HG03439 (cell line): ENCODE measurements at regions not wholly inside any gene's neighbourhood (a gene's known extent, or its start where the extent isn't known, plus 50 kb on each side); places are given as distances from the start of the nearest gene placed in this dataset.

Experiments used
- ATAC-seq: cut with Tn5 transposase; IDR thresholded peaks from one replicate; pipeline ENCODE4 v1.9.1; 2021; ENCODE audit warnings: mild to moderate bottlenecking, moderate library complexity; ENCODE audit not compliant: unreplicated experiment

DNA sequence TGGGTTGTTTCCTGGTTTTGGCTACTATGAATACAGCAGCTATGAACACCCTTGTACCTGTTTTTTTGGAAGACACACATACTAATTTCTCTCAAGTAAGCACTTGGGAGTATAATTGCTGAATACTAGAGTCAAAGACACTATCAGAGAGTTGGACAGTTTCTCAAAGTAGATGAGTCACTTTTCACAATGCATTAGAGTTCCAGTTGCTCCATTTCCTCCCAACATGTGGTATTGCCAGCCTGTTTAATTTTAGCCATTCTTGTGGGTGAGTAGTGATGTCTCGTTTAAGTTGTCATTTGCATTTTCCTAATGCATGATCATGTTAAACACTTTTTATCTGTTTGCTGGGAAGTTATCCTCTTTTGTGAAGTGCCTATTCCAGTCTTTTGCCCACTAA lies 81.6 kb upstream of the GDNF start:
- no peak for ATAC-seq

- no peak for ATAC-seq
These were observed 78.6 kb upstream of the GDNF start for GRCh38 chr5:37918424-37918823.

- ATAC-seq = no peak
These were observed 76.7 kb upstream of the GDNF start for GRCh38 chr5:37916525-37916924.

- peak; percentile 78 for ATAC-seq
These were observed 75.4 kb upstream of the GDNF start for GRCh38 chr5:37915097-37915736.

DNA sequence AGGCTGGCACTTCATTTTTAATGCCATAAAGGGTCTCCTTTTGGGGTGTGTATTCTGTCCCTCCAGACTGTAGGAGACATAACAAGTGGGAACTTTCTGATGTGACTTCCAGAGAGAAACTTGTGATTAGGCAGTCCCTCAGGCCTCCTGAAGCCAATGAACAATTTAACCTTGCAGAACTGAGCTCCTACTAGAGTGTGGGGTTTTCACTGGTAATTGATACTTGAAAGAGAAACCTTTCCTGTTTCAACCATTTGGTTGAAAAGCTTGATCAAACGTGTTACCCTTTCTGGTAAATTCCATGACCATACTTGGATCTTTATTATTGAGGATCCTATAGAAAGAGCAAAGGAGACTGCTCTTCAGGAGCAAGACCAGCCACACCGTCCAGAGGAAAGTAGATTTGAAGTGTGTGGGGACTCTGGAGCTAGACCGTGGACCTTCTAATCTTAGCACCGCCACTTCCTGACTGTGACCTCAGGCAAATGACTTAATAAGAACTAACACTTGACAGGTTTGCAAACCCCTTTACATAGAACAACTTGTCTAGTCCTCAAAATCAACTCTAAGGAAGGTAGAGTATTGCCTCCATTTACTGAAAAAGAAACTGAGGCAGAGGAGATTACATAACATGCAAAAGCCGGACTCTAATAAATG lies 69.9 kb upstream of the GDNF start:
- peak; percentile 79 for ATAC-seq

DNA sequence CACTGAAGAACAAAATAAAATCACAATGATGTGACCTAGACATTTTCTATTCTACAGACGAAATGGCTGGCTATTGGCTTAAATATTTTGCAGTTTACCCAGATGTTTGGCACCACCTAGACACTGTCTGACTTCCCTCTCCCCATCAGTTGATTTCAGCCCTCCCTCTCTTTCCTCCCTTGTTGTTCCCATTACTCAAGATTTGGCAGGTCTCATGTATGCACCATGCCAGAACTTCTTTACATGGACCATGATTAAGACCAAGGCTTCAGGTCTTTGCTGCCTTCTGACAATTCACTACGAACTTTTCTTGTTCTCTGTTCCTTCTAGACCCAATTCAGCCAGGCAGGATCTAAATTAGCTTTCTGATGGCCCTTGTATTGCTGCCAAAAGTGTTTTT lies 66.6 kb upstream of the GDNF start:
- no peak for ATAC-seq

DNA sequence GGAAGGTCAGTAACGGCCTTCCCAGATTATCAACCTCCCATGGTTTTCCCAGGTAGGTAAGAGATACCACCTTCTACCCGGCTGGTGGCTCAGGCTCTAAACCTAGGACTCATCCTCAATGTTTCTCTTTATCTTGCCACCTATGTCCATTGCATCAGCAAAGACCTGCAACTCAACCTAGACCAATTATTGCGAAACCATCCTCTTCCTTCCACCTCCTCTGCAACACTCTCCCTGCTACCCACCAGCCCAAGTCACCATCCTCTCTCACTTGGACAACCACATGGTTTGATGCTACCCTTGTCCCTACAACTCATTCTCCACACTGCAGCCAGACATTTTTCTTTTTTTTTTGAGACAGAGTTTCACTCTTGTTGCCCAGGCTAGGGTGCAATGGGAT lies 65.4 kb upstream of the GDNF start:
- ATAC-seq = no peak

DNA sequence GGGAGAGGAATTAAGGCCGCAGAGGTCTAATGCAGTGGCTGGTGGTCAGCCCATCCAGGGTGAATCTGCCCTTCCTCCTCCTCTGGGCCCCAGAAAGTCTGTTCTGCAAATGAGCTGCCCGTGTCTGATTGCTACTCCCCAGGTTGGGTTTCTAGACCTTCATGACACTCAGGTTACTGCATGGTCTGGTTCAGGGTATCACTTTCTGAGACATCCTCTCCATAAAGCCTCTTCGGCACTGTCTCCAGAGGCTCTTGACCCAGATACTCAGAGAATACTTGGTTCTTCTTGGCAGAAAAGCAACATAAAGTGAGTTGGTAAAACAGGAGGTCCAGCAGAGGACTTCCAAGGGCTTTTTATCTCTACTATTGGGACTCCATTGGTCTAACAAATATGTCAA lies 62.5 kb upstream of the GDNF start:
- ATAC-seq = no peak

- ATAC-seq = no peak
These were observed 60.9 kb upstream of the GDNF start for GRCh38 chr5:37900692-37901091.

DNA sequence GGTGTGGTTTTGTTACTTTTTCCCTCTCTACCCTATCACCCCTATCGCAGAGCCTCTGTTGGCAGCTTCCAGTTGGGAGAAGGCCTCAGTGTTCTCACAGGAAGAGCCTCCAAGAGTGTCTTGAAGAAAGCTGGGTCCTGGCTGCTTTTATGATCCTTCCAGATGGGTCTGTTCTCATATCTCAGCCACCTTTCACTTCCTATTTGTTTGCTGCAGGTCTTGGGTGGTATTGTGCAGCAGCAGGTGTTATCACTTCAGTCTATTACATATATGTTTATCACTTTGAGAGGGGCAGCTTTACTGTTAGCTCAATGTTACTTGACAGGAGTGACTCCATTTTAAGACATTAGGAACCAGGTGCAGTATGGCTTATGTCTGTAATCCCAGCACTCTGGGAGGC lies 59.2 kb upstream of the GDNF start:
- ATAC-seq = no peak

DNA sequence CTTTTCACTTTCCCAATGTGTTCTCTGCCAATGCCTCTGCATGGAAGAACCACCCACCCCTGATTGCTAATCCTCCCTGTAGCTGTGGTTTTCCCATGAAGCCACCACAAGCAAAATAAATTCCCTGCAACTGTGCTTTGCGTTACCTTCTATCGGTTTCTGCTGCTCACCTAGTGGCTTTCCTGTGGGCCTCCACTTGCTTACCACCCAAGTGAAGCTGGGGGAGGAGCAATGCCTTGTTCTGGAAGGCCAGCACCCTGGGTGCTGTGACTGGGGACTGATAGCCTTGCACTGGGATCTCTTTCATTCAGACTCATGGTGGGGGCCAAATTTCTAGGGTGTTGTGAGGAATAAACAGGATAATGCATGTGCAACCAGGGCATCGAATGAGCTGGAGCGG lies 56.3 kb upstream of the GDNF start:
- no peak for ATAC-seq

GRCh38 chr5:37893434-37894134 lies 53.7 kb upstream of the GDNF start:
- ATAC-seq = no peak

DNA sequence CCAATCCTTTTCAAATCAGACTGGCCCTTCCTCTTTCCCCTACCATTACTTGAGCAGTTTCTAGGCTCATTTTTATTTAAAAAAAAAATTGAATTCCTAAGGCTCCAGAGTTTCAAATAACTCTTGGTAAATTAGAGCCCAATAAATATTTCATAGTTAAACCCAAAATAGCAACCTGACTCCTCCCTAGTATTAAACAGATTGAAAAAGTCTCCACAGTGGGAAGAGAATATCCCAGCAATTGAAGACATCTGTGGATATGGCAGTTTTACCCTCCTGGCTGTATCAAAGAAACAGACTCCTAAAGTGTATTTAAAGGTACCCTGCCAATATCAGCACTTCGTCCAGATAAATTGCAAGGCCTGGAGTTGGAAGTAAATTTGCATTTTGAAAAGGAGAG lies 52.7 kb upstream of the GDNF start:
- no peak for ATAC-seq

GRCh38 chr5:37891832-37892231 lies 52.0 kb upstream of the GDNF start:
- no peak for ATAC-seq

DNA sequence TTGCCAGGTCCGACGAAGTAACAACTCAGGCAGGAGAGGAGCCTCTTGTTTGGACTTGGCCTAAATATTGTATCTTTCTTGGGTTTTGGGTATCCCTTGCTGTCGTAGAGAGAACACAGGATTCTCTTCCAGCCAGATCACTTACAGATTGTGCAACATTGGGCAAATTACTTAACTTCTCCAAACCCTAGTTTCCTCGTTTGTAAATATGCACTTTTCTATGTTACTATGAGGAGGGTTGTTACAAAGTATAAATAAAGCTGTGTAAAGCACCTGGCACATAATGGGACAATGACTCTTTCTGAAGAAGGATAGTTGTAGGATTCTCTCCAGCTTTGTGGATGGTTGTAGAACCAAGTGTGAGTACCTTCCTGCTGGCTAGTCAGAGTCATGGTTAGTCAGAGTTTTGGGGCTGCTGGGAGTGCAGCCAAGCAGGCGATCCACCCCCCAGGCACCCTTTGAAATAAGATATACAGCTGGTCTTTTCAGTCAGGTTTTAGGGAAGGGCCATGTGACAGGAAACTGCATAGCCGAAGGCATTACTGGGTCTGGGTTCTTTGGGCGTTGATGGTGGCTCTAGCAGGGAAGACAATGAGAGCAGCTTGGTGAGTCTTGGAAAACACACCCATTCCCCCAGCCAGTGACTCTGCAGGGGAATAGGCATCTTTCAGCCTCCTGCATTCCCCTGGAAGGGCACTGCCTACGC lies 49.9 kb upstream of the GDNF start:
- ATAC-seq = no peak
